EH (cell line): ENCODE measurements at regions not wholly inside any gene's neighbourhood (a gene's known extent, or its start where the extent isn't known, plus 50 kb on each side); places are given as distances from the start of the nearest gene placed in this dataset.

Experiments
- DNase-seq: peaks from one replicate; pipeline ENCODE4 v3.0.0-alpha.2; 2015; ENCODE audit warnings: low read depth

DNA sequence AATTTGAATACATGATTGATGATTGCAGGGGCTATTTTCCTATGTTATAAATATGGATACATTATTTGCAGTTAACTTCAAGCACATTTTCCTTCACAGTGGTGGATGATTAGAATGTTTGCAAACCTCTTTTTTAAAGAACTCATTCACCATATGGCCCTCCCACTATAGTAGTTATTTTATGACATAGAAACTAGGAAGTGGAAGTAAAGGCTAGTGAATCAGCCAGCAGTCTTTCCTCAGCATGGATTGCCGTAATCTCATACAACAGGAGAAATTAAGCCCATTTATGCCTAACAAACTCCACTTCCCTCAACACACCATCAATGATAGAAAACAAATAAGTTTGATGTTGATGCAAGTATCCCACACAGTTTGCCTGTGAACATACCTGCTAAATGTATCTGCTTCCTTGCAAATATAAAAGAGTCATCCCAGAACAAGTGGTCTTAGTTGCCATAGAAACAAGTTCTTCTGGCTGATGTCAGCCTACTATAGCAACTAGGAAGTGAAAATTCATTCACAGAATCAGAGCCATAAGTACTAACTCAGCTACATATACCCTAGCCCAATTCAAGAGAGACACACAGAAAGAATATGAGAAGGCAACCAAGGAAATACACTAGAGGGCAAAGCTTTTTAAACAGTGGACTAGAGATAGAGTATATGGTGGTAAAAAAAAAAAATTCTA lies 100.9 kb upstream of the RADX start:
- DNase-seq = no peak
